Loucy (cell line): ENCODE measurements at regions not wholly inside any gene's neighbourhood (a gene's known extent, or its start where the extent isn't known, plus 50 kb on each side); places are given as distances from the start of the nearest gene placed in this dataset.

Experiments used
- H2AFZ ChIP-seq: fragments of 200-600 bp; sonication (generic); 2 replicates; pipeline ENCODE4 v1.6.0; 2016; ENCODE audit warnings: antibody characterized with exemption, mild to moderate bottlenecking, low read length, moderate library complexity
- H3F3A ChIP-seq: fragments of 200-600 bp; 2 replicates; pipeline ENCODE4 v1.6.0; 2016; ENCODE audit warnings: antibody characterized with exemption, low read depth, mild to moderate bottlenecking
- H3K27me3 ChIP-seq: fragments of 200-600 bp; sonication (generic); 2 replicates; pipeline ENCODE4 v1.6.1; 2014; ENCODE audit warnings: low read length, mild to moderate bottlenecking; ENCODE audit not compliant: insufficient read depth, poor library complexity, severe bottlenecking
- H3K36me3 ChIP-seq: fragments of 200-600 bp; sonication (generic); 2 replicates; pipeline ENCODE4 v1.6.1; 2016; ENCODE audit warnings: low read length; ENCODE audit not compliant: insufficient read depth
- H3K4me1 ChIP-seq: fragments of 200-600 bp; sonication (generic); 2 replicates; pipeline ENCODE4 v1.5.1; 2014; ENCODE audit warnings: low read length, mild to moderate bottlenecking; ENCODE audit not compliant: insufficient read depth, poor library complexity, severe bottlenecking
- H3K4me2 ChIP-seq: fragments of 200-600 bp; sonication (generic); 2 replicates; pipeline ENCODE4 v1.6.0; 2014; ENCODE audit warnings: antibody characterized with exemption, low read length, low read depth, mild to moderate bottlenecking; ENCODE audit not compliant: poor library complexity, severe bottlenecking
- H3K4me3 ChIP-seq: fragments of 200-600 bp; sonication (generic); 2 replicates; pipeline ENCODE4 v1.5.1; 2014; ENCODE audit warnings: low read length, mild to moderate bottlenecking, mixed read lengths; ENCODE audit not compliant: poor library complexity, severe bottlenecking
- H3K79me2 ChIP-seq: fragments of 200-600 bp; sonication (generic); 2 replicates; pipeline ENCODE4 v1.6.1; 2014; ENCODE audit warnings: low read length; ENCODE audit not compliant: insufficient read depth
- H3K9ac ChIP-seq: fragments of 200-600 bp; sonication (generic); 2 replicates; pipeline ENCODE4 v1.6.0; 2014; ENCODE audit warnings: mild to moderate bottlenecking, low read depth, low read length, moderate library complexity; ENCODE audit not compliant: poor library complexity, severe bottlenecking
- H3K9me2 ChIP-seq: fragments of 200-600 bp; sonication (generic); replicated peaks from 2 replicates; pipeline ENCODE4 v1.6.1; 2016; ENCODE audit warnings: low read depth, low read length, mixed read lengths
- H3K9me3 ChIP-seq: fragments of 200-600 bp; sonication (generic); 2 replicates; pipeline ENCODE4 v1.6.1; 2014; ENCODE audit warnings: mild to moderate bottlenecking, antibody characterized with exemption, low read length, low read depth; ENCODE audit not compliant: insufficient read depth
- H4K20me1 ChIP-seq: fragments of 200-600 bp; sonication (generic); 2 replicates; pipeline ENCODE4 v1.6.0; 2014; ENCODE audit warnings: antibody characterized with exemption, low read length, mild to moderate bottlenecking; ENCODE audit not compliant: insufficient read depth, poor library complexity, severe bottlenecking
- EZH2phosphoT487 ChIP-seq: fragments of 200-600 bp; IDR thresholded peaks from 2 replicates; pipeline ENCODE4 v1.6.1; 2018; ENCODE audit warnings: antibody characterized with exemption, mild to moderate bottlenecking, moderate library complexity, borderline replicate concordance
- TF ChIP-seq, protein P1 (sequence below): fragments of 200-600 bp; sonication (generic); conservative IDR thresholded peaks from 2 replicates; pipeline ENCODE4 v1.5.1; 2014; ENCODE audit warnings: mild to moderate bottlenecking, antibody characterized with exemption, low read length

DNA sequence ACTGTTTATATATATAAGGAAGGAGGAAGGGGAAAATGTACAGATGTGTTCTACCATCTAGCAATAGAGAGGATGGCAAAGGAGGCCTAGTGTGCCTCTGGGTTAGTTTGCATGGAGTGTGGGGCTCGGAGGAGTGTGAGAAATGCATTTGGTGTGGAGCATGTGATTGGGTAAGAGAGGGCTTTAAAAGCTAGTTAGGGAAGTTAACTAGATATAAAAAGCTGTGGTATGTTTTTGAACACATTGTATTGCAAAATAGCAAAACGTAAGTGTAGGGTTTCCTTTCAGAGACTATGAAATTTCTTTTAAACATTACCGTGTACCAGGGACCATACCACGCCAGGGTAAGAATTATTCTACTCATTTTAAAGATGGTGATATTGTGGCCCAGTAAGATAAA lies 53.3 kb upstream of the STXBP6 start:
- no peak overlapping the region for H3K4me2 ChIP-seq
- 0 out of 2 replicates have a peak overlapping the region, but pooled peaks have one; percentile 56 for H2AFZ ChIP-seq
- H4K20me1 ChIP-seq = no peaks in the 10 kb centered on the region
- H3K27me3 ChIP-seq = no peaks in the 10 kb centered on the region
- H3K4me1 ChIP-seq = peaks cover 4% of the 10 kb centered on the region
- H3K9me2 ChIP-seq = no peaks in the 10 kb centered on the region
- no peaks in the 10 kb centered on the region for H3K36me3 ChIP-seq
- no peaks in the 10 kb centered on the region for H3F3A ChIP-seq
- TF ChIP-seq EZH2phosphoT487 = no peak
- TF ChIP-seq, protein P1, sequence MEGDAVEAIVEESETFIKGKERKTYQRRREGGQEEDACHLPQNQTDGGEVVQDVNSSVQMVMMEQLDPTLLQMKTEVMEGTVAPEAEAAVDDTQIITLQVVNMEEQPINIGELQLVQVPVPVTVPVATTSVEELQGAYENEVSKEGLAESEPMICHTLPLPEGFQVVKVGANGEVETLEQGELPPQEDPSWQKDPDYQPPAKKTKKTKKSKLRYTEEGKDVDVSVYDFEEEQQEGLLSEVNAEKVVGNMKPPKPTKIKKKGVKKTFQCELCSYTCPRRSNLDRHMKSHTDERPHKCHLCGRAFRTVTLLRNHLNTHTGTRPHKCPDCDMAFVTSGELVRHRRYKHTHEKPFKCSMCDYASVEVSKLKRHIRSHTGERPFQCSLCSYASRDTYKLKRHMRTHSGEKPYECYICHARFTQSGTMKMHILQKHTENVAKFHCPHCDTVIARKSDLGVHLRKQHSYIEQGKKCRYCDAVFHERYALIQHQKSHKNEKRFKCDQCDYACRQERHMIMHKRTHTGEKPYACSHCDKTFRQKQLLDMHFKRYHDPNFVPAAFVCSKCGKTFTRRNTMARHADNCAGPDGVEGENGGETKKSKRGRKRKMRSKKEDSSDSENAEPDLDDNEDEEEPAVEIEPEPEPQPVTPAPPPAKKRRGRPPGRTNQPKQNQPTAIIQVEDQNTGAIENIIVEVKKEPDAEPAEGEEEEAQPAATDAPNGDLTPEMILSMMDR = no peak
- no peak overlapping the region for H3K9ac ChIP-seq
- H3K4me3 ChIP-seq = no peak overlapping the region
- H3K79me2 ChIP-seq = no peaks in the 10 kb centered on the region
- H3K9me3 ChIP-seq = no peaks in the 10 kb centered on the region

DNA sequence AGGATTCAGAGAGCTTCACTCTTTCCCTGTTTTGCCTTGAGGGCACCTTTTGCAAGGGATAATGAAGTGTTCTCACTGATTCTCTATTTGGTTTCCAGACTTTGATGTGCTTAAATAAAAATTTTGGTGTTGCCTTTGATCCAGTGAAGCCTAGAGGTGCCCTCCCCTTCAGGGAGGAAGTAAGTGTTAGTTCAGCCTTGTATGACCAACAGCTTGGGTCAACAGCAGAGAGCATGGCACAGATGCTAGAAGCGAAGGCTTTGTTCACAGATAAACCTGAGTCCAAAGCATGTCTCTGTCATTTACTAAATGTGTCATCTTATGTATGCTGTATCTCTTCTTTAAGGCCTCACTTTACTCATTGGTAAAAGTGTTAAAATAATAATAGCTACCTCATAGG lies 52.8 kb upstream of the STXBP6 start:
- Histone ChIP-seq H3K36me3 (no peaks in the 10 kb centered on the region), H3K9me3 (no peaks in the 10 kb centered on the region), H3K79me2 (no peaks in the 10 kb centered on the region), H3K9ac (no peak overlapping the region), H4K20me1 (no peaks in the 10 kb centered on the region), H3F3A (no peaks in the 10 kb centered on the region), H2AFZ (0 out of 2 replicates have a peak overlapping the region, but pooled peaks have one; percentile 56), H3K9me2 (no peaks in the 10 kb centered on the region), H3K4me2 (no peak overlapping the region), H3K27me3 (no peaks in the 10 kb centered on the region), H3K4me3 (no peak overlapping the region), H3K4me1 (peaks cover 6% of the 10 kb centered on the region)
- TF ChIP-seq, protein P1 = no peak
- no peak for TF ChIP-seq EZH2phosphoT487

DNA sequence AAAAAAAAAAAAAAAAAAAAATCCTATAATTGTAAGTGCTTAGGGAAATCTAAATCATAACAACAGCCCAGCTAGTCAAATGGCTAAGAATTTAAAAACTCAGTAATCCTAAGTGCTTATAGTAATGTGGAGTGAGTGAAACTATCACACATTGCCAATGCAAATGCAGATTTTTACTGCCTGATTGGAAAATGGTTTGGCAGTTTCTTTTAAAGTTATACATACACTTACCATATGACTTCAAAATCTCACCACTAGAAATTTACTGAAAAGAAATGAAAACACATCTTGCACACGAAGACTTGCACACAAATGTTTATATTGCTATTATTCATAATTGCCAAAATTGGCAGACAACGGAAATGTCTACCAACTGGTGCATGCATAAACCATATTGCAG lies 51.3 kb upstream of the STXBP6 start:
- Histone ChIP-seq H3F3A (no peaks in the 10 kb centered on the region), H3K79me2 (no peaks in the 10 kb centered on the region), H3K4me3 (no peak overlapping the region), H3K9ac (no peak overlapping the region), H3K9me3 (no peaks in the 10 kb centered on the region), H3K36me3 (no peaks in the 10 kb centered on the region), H3K9me2 (no peaks in the 10 kb centered on the region), H3K4me2 (no peak overlapping the region), H4K20me1 (no peaks in the 10 kb centered on the region), H3K27me3 (no peaks in the 10 kb centered on the region), H3K4me1 (peaks cover 21% of the 10 kb centered on the region), H2AFZ (peak overlapping the region; percentile 35; the same call in 1 of the 2 replicates)
- no peak for TF ChIP-seq EZH2phosphoT487
- TF ChIP-seq, protein P1 = no peak
